ENCODE measurements at regions not wholly inside any gene's neighbourhood (a gene's known extent, or its start where the extent isn't known, plus 50 kb on each side); places are given as distances from the start of the nearest gene placed in this dataset.

DNA sequence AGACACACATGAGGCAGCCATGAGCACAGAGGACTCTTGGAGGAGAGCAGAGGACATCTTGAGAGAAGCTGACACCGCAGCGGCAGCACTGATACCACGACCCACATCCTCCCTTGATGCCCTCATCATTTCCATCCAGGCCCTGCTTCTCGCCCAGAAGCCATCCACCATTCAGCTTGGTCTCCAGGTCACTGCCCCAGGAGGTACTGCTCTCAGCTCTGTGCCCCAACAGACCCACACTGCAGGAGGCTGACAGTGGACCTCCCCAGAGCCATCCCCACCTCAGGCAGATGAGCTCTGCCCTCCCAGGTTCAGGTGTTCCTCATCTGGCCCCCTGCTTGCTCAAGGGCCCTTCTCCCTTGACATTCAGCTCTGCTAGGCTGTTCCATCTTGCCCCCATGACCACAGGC lies 74.9 kb downstream of the ACKR3 start:
- TF ChIP-seq ZNF384 (IDR thresholded peaks at IDR 0.05) (no peak), SP1 (IDR thresholded peaks at IDR 0.05) (no peak), FOXA1 (IDR thresholded peaks at IDR 0.05) (no peak), LEF1 (IDR thresholded peaks at IDR 0.05; ENCODE audit: borderline replicate concordance) (no peak), TARDBP (IDR thresholded peaks at IDR 0.05) (no peak), ARNT (IDR thresholded peaks at IDR 0.05) (no peak)

All from HEK293T (cell line).